Uterus (tissue), 2 donors: ENCODE measurements at regions not wholly inside any gene's neighbourhood (a gene's known extent, or its start where the extent isn't known, plus 50 kb on each side); places are given as distances from the start of the nearest gene placed in this dataset.

Experiments
- POLR2A ChIP-seq, 2 donors: fragments of 450-650 bp; IDR thresholded peaks; one replicate each; pipeline ENCODE4 v1.6.1; 2016; ENCODE audit warnings: antibody characterized with exemption in 2 of 2, mild to moderate bottlenecking in 1 of 2, moderate library complexity in 1 of 2
- TF ChIP-seq, protein P1 (sequence below), 4 experiments: fragments of 200-600 bp in 2 of 4; fragments of 450-650 bp in 2 of 4; sonication (generic) in 2 of 4; IDR thresholded peaks; one replicate each; pipeline ENCODE4 v1.5.1; 2016 to 2019; ENCODE audit warnings: antibody characterized with exemption in 4 of 4, mild to moderate bottlenecking in 2 of 4, moderate library complexity in 1 of 4

DNA sequence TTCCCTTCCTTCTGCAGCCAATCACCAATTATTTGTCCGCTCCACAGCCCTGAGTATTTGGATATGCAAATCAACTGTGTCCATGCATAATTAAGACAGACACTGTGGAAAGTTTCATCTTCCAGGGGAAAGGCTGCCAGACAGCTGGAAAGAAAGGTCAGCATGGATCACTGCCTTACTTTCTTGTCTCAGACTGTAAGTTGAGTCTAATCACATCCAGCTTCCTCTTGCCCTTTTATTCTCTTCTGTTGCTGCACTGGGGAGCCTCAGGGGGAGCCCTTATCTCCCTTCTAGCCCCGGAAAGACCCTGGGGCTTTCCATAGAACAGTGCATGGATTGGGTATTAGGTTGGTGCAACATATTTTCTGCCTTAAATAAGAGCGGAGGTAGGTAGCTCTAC, 182.9 kb downstream of the OMA1 start:
- TF ChIP-seq, protein P1, sequence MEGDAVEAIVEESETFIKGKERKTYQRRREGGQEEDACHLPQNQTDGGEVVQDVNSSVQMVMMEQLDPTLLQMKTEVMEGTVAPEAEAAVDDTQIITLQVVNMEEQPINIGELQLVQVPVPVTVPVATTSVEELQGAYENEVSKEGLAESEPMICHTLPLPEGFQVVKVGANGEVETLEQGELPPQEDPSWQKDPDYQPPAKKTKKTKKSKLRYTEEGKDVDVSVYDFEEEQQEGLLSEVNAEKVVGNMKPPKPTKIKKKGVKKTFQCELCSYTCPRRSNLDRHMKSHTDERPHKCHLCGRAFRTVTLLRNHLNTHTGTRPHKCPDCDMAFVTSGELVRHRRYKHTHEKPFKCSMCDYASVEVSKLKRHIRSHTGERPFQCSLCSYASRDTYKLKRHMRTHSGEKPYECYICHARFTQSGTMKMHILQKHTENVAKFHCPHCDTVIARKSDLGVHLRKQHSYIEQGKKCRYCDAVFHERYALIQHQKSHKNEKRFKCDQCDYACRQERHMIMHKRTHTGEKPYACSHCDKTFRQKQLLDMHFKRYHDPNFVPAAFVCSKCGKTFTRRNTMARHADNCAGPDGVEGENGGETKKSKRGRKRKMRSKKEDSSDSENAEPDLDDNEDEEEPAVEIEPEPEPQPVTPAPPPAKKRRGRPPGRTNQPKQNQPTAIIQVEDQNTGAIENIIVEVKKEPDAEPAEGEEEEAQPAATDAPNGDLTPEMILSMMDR (IDR thresholded peaks at IDR 0.05), result no peak
- no peak for TF ChIP-seq POLR2A (IDR thresholded peaks at IDR 0.05)
